H54 (cell line): ENCODE measurements at regions not wholly inside any gene's neighbourhood (a gene's known extent, or its start where the extent isn't known, plus 50 kb on each side); places are given as distances from the start of the nearest gene placed in this dataset.
"Not testable (repeated sequence)": the region's sequence is repeated elsewhere in the genome, so short reads cannot be mapped to it uniquely, and the experiment has no call there.

Experiments
- DNase-seq: peaks from one replicate; pipeline ENCODE4 v3.0.0; 2011; ENCODE audit warnings: low spot score, mixed read lengths; ENCODE audit not compliant: insufficient read length
- FAIRE-seq: peaks from 3 replicates; lab custom pipeline; 2011; peaks lifted over from hg19 to GRCh38; lab: Jason Lieb, UNC

DNA sequence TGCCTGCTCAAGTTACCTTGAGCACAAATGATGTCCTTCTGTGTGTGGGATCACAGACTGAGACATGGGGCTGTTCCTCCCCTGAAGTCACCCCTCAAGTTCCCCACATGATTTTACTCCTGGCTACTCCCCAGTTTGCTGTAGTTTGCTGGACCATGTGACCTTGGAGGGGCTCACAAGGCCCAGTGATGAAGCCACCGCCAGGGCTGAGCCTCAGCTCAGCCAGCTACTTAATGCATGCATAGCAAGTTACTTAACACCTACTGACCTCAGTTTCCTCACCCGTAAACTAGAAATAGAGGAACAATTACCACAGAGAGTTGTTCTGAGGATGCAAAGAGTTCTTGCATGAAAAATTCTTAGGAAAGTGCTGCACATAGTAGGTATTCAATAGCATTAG is 283.7 kb upstream of the PLGLB2 start:
- not testable (repeated sequence) for FAIRE-seq, DNase-seq

DNA sequence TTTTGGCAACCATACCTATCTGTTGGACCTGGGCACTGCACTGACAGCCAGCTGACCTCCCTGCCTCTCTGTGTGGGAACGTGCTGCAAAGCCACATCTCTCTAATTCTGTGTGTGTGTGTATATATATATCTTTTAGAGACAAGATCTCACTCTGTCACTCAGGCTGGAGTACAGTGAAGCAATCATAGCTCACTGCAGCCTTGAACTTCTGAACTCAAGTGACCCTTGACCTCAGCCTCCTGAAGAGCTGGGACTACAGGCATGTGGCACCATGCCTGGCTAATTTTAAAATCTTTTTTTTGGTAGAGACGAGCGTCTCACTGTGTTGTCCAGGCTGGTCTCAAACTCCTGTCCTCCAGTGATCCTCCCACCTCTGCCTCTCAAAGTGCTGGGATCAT is 282.2 kb upstream of the PLGLB2 start:
- not testable (repeated sequence) for FAIRE-seq, DNase-seq

DNA sequence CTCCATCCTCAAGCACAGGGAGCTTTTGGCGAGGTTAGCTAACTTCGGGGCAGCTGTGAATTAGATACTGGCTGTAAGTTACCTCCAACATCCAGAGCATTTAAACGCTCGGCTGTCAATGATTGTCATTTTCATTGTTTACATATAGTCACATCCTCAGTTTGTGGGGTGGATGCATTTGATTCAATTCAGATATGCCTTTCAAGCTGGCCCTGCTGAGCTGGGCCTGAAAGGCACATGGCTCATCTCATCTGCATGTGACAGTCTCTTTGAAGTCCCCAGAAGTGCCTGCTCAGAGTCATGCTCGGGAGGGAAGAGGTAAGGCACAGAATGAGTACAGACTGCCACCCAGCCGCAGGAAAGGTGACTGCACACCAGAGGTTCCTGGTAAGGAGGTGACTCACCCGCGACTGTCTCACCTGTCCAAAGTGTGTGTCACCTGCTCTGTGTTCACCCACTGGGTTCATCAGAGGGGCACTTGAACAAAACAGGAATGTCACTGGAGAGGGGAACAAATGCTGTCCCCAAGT is 281.2 kb upstream of the PLGLB2 start:
- FAIRE-seq, DNase-seq: not testable (repeated sequence)

DNA sequence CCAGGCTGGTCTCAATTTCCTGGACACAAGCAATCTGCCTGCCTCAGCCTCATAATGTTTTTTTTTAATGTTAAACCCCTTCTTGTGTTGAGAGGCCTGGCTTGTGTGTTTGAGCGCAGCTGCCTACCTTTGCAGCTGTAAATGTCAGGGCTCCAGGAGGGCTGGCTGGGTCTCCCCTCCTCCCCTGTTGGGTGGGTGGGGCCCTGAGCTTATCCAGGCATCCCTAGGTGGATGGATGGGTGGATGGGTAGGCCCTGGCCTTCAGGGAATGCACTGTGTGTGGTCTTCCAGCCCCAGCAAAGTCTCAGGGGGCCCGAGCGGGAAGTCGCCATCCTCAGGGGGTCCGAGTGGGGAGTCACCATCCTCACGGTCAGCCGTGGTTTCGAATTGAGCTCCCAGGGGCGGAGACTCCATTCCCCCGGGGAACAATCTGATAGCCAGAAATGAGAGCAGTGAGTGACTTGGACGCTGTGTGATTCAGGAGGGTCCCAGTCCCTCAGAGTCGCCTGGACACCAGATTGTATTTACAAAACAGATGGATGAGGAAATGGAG is 279.4 kb upstream of the PLGLB2 start:
- not testable (repeated sequence) for DNase-seq, FAIRE-seq

DNA sequence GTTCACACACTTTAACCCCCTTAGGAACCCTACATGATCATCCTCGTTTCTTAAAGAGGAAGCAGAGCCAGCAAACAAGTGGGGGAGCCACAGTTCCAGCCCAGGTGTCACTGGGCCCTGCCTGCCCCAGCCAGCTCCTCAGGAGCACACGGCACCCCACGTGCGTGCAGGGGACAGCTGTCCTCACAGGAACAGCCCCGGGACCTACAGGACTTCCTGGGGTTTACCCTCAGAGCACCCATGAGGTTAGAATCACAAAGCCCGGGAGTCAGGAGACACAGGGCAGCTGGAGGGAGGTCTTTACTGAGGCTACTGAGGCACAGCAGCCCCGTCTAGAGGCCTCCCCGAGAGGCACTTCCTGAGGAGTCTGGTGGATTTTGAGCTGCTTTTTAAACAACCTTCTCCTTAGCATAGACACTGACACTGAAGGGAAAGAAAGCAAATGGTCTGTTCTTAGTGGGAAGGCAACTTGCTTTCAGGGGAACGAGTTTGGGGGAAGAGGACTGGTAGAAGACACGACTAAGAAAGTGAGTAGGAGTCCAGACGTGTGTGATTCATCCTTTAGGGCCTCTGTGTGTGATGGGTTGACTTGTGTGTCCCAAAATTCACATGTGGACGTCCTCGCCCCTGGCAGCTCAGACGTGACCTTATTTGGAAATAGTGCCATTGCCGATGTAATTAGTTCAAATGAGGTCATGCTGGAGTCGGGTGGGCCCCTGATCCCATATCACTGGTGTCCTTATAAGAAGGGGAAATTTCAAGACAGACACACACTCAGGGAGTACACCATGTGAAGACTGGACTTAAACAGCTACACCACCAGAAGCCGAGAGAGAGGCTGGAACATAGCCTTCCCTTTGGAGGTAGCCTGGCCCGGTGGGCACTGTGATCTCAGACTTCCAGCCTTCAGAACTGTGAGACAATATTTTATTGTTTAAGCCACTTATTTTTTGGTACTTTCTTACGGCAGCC is 278.4 kb upstream of the PLGLB2 start:
- not testable (repeated sequence) for DNase-seq, FAIRE-seq

DNA sequence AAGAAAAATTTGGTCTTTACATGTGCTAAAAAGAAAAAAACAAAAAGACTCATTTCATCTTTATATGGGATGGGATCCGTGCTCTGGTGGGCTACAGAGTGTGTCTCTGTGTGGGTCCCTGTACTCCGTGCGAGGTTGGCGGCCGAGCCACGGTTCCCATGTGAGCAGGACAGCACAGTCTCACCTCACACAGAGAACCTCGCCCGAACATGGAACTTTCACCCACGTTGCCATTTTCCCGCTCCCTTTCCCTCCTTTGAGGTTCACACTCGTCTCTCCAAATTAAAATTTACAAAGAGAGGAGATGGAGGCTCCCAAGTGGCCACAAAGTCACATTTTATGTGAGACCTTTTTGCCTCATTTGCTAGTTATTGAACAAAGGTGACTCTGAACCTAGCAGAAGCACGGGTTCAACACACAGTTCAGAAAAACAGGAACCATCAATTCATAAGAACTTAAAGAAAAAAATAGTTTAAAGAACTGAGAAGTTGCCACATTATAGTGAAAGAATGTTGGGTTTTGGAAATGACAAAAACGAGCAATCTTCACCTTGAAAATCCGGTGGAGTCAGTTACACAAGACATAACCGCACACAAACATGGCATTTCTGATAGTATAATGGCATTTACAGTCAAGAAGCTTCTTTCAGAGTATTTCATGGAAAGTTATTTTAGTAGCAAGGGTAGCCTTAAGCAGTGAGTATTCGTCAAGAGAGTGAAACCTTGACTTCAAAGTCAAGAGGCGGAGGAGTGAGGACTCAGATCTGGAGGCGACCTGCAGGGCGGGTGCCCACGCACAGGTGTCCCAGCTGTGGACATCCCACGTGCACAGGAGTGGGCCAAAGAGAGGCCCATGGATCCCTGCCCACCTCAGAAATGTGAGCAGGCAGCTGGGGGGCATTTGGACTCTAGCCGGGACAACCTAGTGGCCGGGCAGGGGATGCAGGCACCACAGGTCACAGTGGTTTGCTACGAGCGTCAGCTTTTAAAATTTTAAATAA is 277.2 kb upstream of the PLGLB2 start:
- not testable (repeated sequence) for DNase-seq, FAIRE-seq

DNA sequence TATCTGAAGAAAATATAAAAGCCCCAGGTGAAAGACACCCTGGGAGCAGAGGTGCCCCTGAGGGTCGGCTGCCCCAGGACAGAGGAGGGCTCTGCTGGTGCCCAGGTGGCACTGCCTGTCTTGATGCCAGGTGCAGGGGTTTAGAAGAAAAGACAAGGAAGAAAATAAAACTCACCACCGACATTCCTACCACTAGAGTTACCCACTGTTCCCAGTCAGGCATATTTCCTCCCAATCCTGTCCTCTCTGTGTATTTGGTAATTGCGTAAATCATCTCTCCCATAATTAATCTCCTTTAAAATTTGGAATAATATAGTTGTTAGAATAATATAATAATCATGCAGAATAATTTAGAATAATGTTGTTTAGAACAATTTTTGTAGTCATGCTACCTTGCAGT is 276.4 kb upstream of the PLGLB2 start:
- not testable (repeated sequence) for DNase-seq, FAIRE-seq

DNA sequence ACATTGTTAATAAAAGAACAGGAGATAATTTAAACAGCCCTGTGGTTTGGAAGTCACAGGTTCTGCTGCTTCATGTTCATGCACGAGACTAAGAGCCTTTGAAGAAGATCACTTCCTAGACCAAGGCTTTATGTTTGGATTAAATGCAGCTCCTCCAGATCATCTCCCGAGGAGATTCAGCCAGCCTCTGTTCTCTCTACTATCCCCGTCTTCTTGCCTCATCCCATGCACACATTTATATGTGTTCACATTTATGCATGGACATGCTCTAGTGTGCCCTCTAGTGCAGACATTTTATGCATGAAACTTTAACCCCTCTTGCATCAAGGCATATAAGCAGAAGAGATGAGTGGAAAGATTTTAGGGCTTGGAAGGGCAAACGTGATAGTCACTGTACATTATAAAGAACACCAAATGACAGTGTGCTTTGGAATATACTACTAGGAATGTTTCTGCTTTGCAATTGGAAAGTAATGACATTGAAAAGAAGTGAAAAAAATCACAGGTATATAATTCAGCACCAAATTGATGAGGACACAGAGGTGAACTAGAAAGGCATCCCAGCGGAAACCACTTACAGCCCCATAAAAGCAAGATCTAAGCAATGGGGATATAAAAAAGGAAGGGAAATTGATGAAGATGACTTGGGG is 271.5 kb upstream of the PLGLB2 start:
- not testable (repeated sequence) for DNase-seq, FAIRE-seq

DNA sequence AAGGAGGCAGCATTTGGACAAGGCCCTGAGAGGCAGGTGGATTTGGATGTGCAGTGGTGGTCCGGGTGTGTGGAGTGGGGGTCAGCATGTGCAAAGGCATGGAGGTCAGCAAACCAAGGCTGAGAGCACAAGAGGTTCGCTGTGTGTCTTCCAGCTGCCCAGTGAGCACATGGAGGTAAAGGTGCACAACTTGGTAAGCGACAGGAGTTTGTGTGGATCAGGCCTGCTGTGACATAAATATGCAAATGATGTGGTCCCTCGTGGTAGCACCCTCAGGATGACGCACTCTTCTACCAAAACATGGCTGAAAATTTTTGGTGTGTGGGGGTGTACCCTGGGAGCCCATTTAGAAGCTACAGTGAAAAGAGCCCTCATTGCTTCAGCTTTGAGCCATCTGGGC is 271.0 kb upstream of the PLGLB2 start:
- DNase-seq, FAIRE-seq: not testable (repeated sequence)

DNA sequence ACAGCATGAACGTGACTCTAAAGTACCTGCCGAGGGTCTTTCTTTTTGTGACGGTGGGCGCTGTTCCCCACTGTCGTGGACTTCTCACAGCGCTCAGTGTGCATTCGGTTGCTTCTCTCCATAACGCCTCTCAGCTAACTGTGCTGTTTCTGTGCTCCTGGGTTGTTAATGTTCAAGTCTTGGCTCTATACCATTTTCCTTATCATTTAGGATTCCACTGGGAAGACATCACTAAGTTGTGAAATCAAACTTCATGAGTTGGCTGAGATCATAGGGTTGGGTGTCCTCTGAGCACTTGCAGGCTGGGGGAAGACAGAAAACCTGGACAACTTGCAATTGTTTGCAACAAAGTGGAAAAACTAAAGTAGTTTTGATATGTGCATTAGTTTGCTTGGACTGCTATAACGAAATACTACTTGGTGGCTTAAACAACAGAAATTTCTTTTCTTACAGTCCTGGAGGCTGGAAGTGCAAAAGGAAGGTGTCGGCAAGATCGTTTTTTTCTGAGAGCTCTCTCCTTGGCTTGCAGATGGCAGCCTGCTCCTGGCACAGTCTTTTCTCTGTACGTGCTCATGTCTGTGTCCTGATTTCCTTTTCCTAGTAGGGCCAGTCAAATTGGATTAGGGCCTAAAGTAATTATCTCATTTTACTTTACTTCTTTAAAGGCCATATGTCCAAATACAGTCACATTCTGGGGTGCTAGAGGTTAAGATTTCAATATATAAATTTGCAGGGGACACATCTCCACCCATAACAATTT is 270.0 kb upstream of the PLGLB2 start:
- not testable (repeated sequence) for DNase-seq, FAIRE-seq

DNA sequence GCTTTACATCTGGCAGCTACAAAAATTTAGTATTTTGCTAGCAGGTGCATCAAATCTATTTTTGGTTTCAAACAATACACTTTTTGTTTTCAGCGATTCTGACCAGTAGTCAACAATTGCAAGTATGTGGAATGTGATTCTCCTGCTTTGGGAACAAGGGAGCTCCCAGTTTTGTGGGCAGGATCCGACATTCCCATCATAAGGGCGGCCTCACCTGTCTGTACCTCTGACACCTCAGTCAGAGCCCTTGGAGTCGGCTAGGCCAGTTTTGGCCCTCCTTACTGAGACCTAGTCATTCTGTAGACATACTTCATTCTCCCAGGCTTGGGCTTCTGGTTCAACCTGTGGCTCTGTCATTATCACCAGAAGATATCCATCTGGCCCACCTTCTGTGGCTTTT is 269.0 kb upstream of the PLGLB2 start:
- not testable (repeated sequence) for FAIRE-seq, DNase-seq

DNA sequence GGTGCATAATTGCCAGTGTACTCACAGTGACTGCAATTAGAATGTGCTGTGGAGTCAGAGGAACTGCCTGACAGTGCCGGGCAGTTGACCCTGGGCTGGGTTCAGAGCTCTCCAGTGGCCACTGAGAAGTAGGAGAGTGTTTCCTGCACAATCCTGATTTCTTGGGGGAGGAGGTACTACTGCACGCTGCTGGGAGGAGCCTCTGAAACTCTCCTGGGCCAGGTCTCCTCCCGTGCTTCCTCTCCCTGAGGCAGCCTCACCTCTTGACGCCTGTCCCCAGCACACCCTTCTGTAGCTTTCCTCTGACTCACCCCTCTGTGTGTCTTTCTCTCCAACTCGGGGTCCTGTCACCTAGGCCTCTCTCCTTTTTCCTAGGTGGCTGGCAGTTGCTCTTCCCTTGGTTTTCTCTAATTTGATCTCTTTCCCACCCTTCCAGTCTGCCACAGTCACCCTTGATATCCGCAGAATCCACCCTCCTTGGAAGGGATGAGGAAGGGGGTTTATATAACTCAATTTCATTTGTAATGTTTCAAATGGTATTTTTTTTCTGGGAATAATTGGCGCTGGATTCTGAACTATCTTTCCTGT is 264.7 kb upstream of the PLGLB2 start:
- not testable (repeated sequence) for DNase-seq, FAIRE-seq

DNA sequence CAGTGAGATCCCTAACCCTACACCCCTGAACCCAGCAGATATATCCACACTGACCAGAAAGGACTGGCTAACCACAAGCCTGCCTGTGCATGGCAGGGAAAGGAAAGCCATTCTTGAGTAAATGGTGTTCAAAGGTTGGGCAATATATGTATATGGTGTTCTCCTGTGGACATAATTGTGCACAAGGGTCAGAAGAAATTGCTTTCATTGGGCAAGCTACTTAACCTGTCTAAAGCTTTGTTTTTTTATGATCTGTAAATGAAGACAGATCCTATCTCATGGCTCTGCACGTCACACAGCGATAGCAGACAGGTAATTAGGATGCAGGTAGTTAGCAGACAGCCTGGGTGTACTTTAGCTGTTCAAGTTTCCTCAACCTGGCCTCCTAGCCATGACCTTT is 263.5 kb upstream of the PLGLB2 start:
- not testable (repeated sequence) for DNase-seq, FAIRE-seq

DNA sequence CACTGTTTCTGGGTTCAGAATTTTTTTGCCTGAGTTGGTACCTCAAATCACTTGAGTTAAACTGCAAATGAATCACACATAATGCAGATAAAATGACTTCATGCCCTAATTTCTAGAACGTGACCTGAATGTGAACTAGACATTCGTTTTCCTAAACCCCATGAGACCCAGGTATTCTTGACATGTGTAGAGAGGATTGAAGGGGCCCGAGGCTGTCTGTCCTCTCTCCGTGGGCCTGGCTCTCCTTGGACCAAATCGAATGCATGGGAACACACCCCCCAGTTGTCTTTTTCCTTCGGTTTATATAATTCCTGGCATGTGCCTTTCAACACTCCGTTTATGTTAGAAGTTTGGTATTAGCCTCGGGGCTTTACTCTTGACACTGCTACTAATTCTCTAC is 262.4 kb upstream of the PLGLB2 start:
- not testable (repeated sequence) for FAIRE-seq, DNase-seq

DNA sequence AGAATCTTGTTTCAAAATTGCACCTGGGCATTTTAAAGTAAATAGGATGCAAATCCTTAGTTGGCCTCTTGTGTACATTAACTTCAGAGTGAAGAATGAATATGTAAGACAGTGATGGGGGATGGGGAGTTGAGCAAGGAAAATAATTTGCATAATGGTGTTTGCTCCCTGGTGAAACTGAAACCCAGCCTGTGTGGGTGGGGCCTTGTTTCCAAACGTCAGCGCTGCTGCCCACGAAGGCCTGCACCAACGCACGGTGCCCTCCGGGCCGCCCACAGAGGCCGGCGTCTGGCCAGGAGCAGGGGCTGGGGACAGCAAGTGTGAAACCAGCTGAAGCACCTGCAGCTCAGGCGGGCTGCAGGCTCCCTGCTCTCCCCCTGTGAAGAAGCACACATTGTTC is 262.0 kb upstream of the PLGLB2 start:
- DNase-seq, FAIRE-seq: not testable (repeated sequence)

DNA sequence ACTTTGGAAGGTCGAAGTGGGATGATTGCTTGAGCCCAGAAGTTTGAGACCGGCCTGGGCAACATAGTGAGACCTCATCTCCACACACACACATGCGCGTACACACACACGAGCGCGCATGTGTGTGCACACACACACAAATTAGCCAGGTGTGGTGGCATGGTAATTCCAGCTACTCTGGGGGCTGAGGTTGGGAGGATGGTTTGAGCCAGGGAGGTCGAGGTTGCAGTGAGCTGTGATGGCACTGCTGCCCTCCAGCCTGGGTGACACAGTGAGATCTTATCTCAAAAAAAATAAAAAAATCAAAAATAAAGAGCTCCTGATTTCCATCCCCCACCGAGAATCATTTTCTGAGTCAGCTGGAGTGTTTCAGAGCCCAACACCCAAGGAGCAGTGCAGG is 261.5 kb upstream of the PLGLB2 start:
- DNase-seq, FAIRE-seq: not testable (repeated sequence)

DNA sequence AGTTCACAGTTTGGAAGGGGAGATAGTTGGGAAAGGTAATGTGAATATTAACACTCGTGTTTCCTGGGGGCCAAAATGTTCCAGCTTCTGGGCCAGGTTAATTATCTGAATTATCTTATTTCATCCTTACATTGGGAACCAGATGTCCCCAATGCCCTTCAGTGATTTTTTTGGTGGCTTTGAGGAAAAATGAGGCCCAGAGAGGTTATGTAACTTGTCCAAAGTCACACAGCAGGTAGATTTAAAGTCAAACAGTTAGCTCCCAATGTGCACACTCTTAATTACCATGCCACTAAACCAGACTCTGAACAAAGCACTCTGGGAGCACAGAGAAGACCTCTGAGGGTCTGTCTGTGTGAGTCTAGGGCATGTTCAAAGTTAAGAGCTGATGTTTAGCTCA is 259.9 kb upstream of the PLGLB2 start:
- not testable (repeated sequence) for FAIRE-seq, DNase-seq

DNA sequence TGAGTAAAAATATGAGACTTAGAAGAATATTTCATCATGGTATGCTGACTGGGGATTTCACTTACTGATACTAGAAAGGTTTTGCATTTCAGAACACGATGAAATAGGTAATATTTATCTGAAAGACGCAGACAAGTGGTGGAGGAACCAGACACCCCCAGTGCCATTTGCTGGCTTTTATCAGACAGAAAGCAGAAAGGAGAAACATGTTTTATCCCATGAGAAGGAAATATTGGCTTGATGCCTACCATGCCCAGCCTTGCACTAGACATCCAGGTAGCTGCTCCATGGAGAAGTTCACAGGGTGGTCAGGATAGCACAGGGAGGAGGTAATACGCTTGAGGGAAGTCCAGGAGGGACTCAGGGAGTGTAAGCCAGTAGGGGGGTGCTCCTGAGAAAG is 258.9 kb upstream of the PLGLB2 start:
- DNase-seq, FAIRE-seq: not testable (repeated sequence)
